HL-60 (cell line): ENCODE measurements at regions not wholly inside any gene's neighbourhood (a gene's known extent, or its start where the extent isn't known, plus 50 kb on each side); places are given as distances from the start of the nearest gene placed in this dataset.

Experiments
- POLR2AphosphoS5 ChIP-seq: IDR thresholded peaks from 2 replicates; pipeline ENCODE4 v1.6.1; 2012; ENCODE audit warnings: low read depth
- SPI1 ChIP-seq: IDR thresholded peaks from 2 replicates; pipeline ENCODE4 v1.6.1; 2012; ENCODE audit warnings: low read depth, mild to moderate bottlenecking, borderline replicate concordance
- TF ChIP-seq, protein P1 (sequence below): IDR thresholded peaks from one replicate; pipeline ENCODE4 v1.5.1; 2011; ENCODE audit warnings: low read length, control low read depth, inconsistent platforms; ENCODE audit not compliant: insufficient read depth

DNA sequence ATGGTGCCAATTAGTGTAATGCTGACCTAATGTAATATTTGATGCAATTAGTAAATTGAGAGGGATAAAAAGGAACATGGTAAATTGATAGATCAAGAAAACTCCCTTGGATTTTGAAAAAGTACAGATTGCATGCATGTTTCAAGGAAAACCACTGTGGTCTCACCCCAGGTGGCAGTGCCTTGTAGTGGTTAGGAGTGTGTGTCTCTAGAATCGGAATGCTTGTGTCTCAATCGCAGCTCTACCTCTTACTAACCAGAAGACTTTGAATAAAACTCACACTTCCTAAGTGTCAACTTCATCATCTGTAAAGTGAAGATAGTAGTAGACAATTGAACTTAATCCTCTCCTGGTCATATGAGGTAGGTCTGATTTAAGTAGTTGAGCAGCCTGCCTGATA lies 128.9 kb upstream of the GOT2 start:
- no peak for TF ChIP-seq SPI1
- TF ChIP-seq, protein P1, sequence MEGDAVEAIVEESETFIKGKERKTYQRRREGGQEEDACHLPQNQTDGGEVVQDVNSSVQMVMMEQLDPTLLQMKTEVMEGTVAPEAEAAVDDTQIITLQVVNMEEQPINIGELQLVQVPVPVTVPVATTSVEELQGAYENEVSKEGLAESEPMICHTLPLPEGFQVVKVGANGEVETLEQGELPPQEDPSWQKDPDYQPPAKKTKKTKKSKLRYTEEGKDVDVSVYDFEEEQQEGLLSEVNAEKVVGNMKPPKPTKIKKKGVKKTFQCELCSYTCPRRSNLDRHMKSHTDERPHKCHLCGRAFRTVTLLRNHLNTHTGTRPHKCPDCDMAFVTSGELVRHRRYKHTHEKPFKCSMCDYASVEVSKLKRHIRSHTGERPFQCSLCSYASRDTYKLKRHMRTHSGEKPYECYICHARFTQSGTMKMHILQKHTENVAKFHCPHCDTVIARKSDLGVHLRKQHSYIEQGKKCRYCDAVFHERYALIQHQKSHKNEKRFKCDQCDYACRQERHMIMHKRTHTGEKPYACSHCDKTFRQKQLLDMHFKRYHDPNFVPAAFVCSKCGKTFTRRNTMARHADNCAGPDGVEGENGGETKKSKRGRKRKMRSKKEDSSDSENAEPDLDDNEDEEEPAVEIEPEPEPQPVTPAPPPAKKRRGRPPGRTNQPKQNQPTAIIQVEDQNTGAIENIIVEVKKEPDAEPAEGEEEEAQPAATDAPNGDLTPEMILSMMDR: no peak
- TF ChIP-seq POLR2AphosphoS5: no peak
